NCI-H2171 treated with DMSO at 0.1 percent for 48 hours (cell line): ENCODE measurements at regions not wholly inside any gene's neighbourhood (a gene's known extent, or its start where the extent isn't known, plus 50 kb on each side); places are given as distances from the start of the nearest gene placed in this dataset.

ENCODE experiments used
- DNase-seq: peaks from one replicate; lab custom pipeline; 2025; lab: John Stamatoyannopoulos, UW

- DNase-seq: no peak
Measured at GRCh38 chr13:105139380-105140285, 1395.8 kb downstream of the EFNB2 start.

GRCh38 chr13:105139048-105139379 lies 1396.4 kb downstream of the EFNB2 start:
- no peak for DNase-seq

- DNase-seq: no peak
Measured at GRCh38 chr13:105135852-105136615, 1399.4 kb downstream of the EFNB2 start.

- no peak for DNase-seq
Measured at GRCh38 chr13:105127732-105128131, 1407.7 kb downstream of the EFNB2 start.

- no peak for DNase-seq
Measured at GRCh38 chr13:105121221-105121620, 1414.2 kb downstream of the EFNB2 start.

GRCh38 chr13:105118426-105118985 lies 1417.0 kb downstream of the EFNB2 start:
- DNase-seq: no peak

GRCh38 chr13:105116966-105117365 lies 1418.5 kb downstream of the EFNB2 start:
- DNase-seq: no peak

GRCh38 chr13:105112561-105112960 lies 1422.9 kb downstream of the EFNB2 start:
- no peak for DNase-seq

- no peak for DNase-seq
Measured at GRCh38 chr13:105107781-105108180, 1427.7 kb downstream of the EFNB2 start.

GRCh38 chr13:105105471-105105870 lies 1430.0 kb downstream of the EFNB2 start:
- DNase-seq: no peak

GRCh38 chr13:105097521-105097920 lies 1437.9 kb downstream of the EFNB2 start:
- no peak for DNase-seq

GRCh38 chr13:105089858-105090643 lies 1445.4 kb downstream of the EFNB2 start:
- DNase-seq: no peak

- DNase-seq: no peak
Measured at GRCh38 chr13:105087945-105088344, 1447.5 kb downstream of the EFNB2 start.

- DNase-seq: no peak
Measured at GRCh38 chr13:105084931-105085330, 1450.5 kb downstream of the EFNB2 start.

- peak; percentile 96 for DNase-seq
Measured at GRCh38 chr13:105083992-105084391, 1451.5 kb downstream of the EFNB2 start.

- DNase-seq: no peak
Measured at GRCh38 chr13:105074755-105075154, 1460.7 kb downstream of the EFNB2 start.

- DNase-seq: peak; percentile 30
Measured at GRCh38 chr13:105073041-105073440, 1462.4 kb downstream of the EFNB2 start.

GRCh38 chr13:105070452-105070851 lies 1465.0 kb downstream of the EFNB2 start:
- peak; percentile 36 for DNase-seq

- no peak for DNase-seq
Measured at GRCh38 chr13:105069106-105069505, 1466.4 kb downstream of the EFNB2 start.

GRCh38 chr13:105063676-105064075 lies 1471.8 kb downstream of the EFNB2 start:
- DNase-seq: no peak

GRCh38 chr13:105059786-105060185 lies 1475.7 kb downstream of the EFNB2 start:
- no peak for DNase-seq

GRCh38 chr13:105058517-105058916 lies 1476.9 kb downstream of the EFNB2 start:
- no peak for DNase-seq
